HEK293 (cell line): ENCODE measurements at regions not wholly inside any gene's neighbourhood (a gene's known extent, or its start where the extent isn't known, plus 50 kb on each side); places are given as distances from the start of the nearest gene placed in this dataset.

ENCODE experiments used
- CTCF ChIA-PET: fragments of 350-600 bp; formaldehyde crosslinking; extraction: SDS; loops from one replicate; lab custom pipeline; 2021; ENCODE audit warnings: antibody characterized with exemption; lab: Yijun Ruan, JAX
- POLR2A ChIA-PET: fragments of 300-600 bp; formaldehyde crosslinking; extraction: SDS; loops from one replicate; lab custom pipeline; 2020; ENCODE audit warnings: antibody characterized with exemption, inconsistent platforms; lab: Yijun Ruan, JAX
- H3K27ac ChIP-seq: fragments of 200-500 bp; sonication (Bioruptor generic); 2 replicates; pipeline ENCODE4 v1.5.1; 2014; ENCODE audit warnings: low read depth, low read length, control low read depth, inconsistent platforms; ENCODE audit errors: extremely low read depth
- H3K36me3 ChIP-seq, 2 experiments: fragments of 200-500 bp in 1 of 2; sonication (Bioruptor generic) in 1 of 2; 1 replicate in 1 of 2; 2 replicates in 1 of 2; pipeline ENCODE4 v1.5.1; 2014 to 2017; ENCODE audit warnings: inconsistent platforms in 2 of 2, low read length in 2 of 2; ENCODE audit not compliant: control insufficient read depth in 2 of 2, insufficient read depth in 1 of 2
- H3K4me1 ChIP-seq: fragments of 200-500 bp; sonication (Bioruptor generic); 2 replicates; pipeline ENCODE4 v1.5.1; 2014; ENCODE audit warnings: mild to moderate bottlenecking, low read length, inconsistent platforms; ENCODE audit not compliant: control insufficient read depth, insufficient read depth
- H3K4me3 ChIP-seq: 2 replicates; pipeline ENCODE4 v1.5.1; 2011; ENCODE audit warnings: low read depth, mild to moderate bottlenecking, control low read depth, low read length, moderate library complexity
- H3K9me3 ChIP-seq: fragments of 200-500 bp; sonication (Bioruptor generic); 2 replicates; pipeline ENCODE4 v1.5.1; 2014; ENCODE audit warnings: low read depth, low read length, inconsistent platforms; ENCODE audit not compliant: control insufficient read depth, insufficient read depth
- BCL6B ChIP-seq: fragments of 450-650 bp; formaldehyde crosslinking; IDR thresholded peaks from 2 replicates; pipeline ENCODE4 v1.5.1; 2017; ENCODE audit warnings: missing biosample characterization, missing genetic modification characterization
- HIC1 ChIP-seq: fragments of 450-650 bp; formaldehyde crosslinking; IDR thresholded peaks from 2 replicates; pipeline ENCODE4 v1.5.1; 2016; ENCODE audit warnings: missing biosample characterization, missing genetic modification characterization
- KLF16 ChIP-seq: fragments of 450-650 bp; formaldehyde crosslinking; IDR thresholded peaks from 2 replicates; pipeline ENCODE4 v1.5.1; 2017; ENCODE audit warnings: missing biosample characterization, missing genetic modification characterization
- PRDM10 ChIP-seq: fragments of 450-650 bp; formaldehyde crosslinking; IDR thresholded peaks from 2 replicates; pipeline ENCODE4 v1.5.1; 2016; ENCODE audit warnings: missing biosample characterization, missing genetic modification characterization
- ZFP3 ChIP-seq: fragments of 450-650 bp; formaldehyde crosslinking; IDR thresholded peaks from 2 replicates; pipeline ENCODE4 v1.5.1; 2016; ENCODE audit warnings: low read depth, missing biosample characterization, missing genetic modification characterization
- ZNF138 ChIP-seq: fragments of 450-650 bp; formaldehyde crosslinking; IDR thresholded peaks from 2 replicates; pipeline ENCODE4 v1.5.1; 2016; ENCODE audit warnings: missing biosample characterization, missing genetic modification characterization, borderline replicate concordance
- ZNF146 ChIP-seq: fragments of 450-650 bp; formaldehyde crosslinking; IDR thresholded peaks from 2 replicates; pipeline ENCODE4 v1.5.1; 2016; ENCODE audit warnings: missing biosample characterization, missing genetic modification characterization
- ZNF148 ChIP-seq: fragments of 450-650 bp; formaldehyde crosslinking; IDR thresholded peaks from 2 replicates; pipeline ENCODE4 v1.5.0; 2017; ENCODE audit warnings: missing biosample characterization, missing genetic modification characterization, borderline replicate concordance
- ZNF354C ChIP-seq: fragments of 450-650 bp; formaldehyde crosslinking; IDR thresholded peaks from 2 replicates; pipeline ENCODE4 v1.5.1; 2016; ENCODE audit warnings: missing biosample characterization, missing genetic modification characterization, low read depth, borderline replicate concordance
- ZNF398 ChIP-seq: fragments of 450-650 bp; formaldehyde crosslinking; IDR thresholded peaks from 2 replicates; pipeline ENCODE4 v1.5.1; 2017; ENCODE audit warnings: missing biosample characterization, missing genetic modification characterization
- ZNF416 ChIP-seq: fragments of 450-650 bp; formaldehyde crosslinking; IDR thresholded peaks from 2 replicates; pipeline ENCODE4 v1.5.1; 2016; ENCODE audit warnings: missing biosample characterization, missing genetic modification characterization
- ZNF48 ChIP-seq: fragments of 450-650 bp; formaldehyde crosslinking; IDR thresholded peaks from 2 replicates; pipeline ENCODE4 v1.5.1; 2016; ENCODE audit warnings: missing biosample characterization, missing genetic modification characterization
- ZNF530 ChIP-seq: fragments of 450-650 bp; formaldehyde crosslinking; IDR thresholded peaks from 2 replicates; pipeline ENCODE4 v1.5.1; 2016; ENCODE audit warnings: low read depth, missing biosample characterization, missing genetic modification characterization
- TF ChIP-seq, protein P1 (sequence below): fragments of 450-650 bp; formaldehyde crosslinking; IDR thresholded peaks from 2 replicates; pipeline ENCODE4 v1.5.1; 2016; ENCODE audit warnings: missing biosample characterization, missing genetic modification characterization
- TF ChIP-seq, protein P2 (sequence below): fragments of 450-650 bp; formaldehyde crosslinking; IDR thresholded peaks from 2 replicates; pipeline ENCODE4 v1.5.1; 2016; ENCODE audit warnings: missing biosample characterization, missing genetic modification characterization
- TF ChIP-seq, protein P3 (sequence below): fragments of 450-650 bp; formaldehyde crosslinking; IDR thresholded peaks from 2 replicates; pipeline ENCODE4 v1.5.1; 2016; ENCODE audit warnings: missing biosample characterization, missing genetic modification characterization, low read depth

DNA sequence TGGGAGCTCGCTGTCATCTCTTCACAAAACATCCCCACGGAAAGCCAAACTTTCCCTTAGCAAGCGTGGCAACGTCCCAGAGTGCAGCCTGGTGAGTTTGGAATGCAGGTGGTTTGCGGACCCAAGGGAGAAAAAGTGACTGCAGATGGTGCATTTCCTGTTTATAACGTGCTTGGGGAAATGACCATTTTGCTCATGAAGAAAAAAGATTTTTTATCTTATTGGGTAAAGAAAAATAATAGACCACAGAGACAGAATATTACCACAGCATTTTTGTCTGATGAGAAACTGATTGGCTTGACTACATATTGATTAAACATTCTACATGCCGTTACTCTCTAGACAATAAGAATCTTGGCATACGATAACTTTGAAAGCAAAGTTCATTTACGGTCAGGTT is 136.5 kb downstream of the COPS8 start:
- Histone ChIP-seq H3K4me1 (no peaks in the 10 kb centered on the region), H3K4me3 (no peak overlapping the region), H3K36me3 (no peaks in the 10 kb centered on the region), H3K27ac (no peak overlapping the region), H3K9me3 (no peaks in the 10 kb centered on the region)
- POLR2A ChIA-PET, result no interaction called here
- TF ChIP-seq ZNF354C (tag by site-specific recombination) (no peak), ZFP3 (tag by site-specific recombination) (no peak), BCL6B (tag by site-specific recombination) (no peak), ZNF148 (tag by site-specific recombination) (no peak), ZNF146 (tag by site-specific recombination) (no peak)
- TF ChIP-seq, protein P1, sequence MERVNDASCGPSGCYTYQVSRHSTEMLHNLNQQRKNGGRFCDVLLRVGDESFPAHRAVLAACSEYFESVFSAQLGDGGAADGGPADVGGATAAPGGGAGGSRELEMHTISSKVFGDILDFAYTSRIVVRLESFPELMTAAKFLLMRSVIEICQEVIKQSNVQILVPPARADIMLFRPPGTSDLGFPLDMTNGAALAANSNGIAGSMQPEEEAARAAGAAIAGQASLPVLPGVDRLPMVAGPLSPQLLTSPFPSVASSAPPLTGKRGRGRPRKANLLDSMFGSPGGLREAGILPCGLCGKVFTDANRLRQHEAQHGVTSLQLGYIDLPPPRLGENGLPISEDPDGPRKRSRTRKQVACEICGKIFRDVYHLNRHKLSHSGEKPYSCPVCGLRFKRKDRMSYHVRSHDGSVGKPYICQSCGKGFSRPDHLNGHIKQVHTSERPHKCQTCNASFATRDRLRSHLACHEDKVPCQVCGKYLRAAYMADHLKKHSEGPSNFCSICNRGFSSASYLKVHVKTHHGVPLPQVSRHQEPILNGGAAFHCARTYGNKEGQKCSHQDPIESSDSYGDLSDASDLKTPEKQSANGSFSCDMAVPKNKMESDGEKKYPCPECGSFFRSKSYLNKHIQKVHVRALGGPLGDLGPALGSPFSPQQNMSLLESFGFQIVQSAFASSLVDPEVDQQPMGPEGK (tag by site-specific recombination), result no peak
- CTCF ChIA-PET, result no interaction called here

DNA sequence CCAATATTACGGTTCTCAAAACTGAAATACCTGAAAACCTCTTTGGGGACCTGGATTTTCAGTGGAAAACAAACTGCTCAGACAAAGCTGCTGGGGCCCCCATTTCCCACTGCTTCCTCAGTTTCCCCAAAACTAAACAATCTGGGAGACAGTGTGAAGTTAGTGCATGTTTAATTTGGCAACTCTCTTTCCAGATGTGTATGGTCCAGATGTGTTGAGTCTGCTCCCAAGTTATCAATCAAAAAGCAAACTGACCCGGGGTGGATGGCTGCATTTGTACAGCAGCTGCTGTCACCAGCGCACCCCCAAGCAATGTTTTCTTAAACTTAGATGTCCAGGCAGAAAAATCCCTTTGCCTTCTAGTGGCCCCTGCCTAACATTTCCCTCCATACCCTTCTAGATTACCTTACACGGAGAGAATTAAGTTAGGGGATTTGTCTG is 136.9 kb downstream of the COPS8 start:
- no peak overlapping the region for H3K27ac ChIP-seq
- H3K4me3 ChIP-seq, result no peak overlapping the region
- H3K36me3 ChIP-seq, result no peaks in the 10 kb centered on the region
- ChIA-PET CTCF (interaction anchor here (0.6 kb wide), 1 partner anchor 1383 kb away, joined by 3 read pairs; no protein-coding TSS in a partner anchor), POLR2A (no interaction called here)
- H3K9me3 ChIP-seq, result no peaks in the 10 kb centered on the region
- H3K4me1 ChIP-seq, result no peaks in the 10 kb centered on the region
- no peak for TF ChIP-seq ZNF530
- TF ChIP-seq ZNF398 (tag by site-specific recombination), result no peak
- TF ChIP-seq ZNF138 (tag by site-specific recombination), result no peak
- TF ChIP-seq ZNF416 (tag by site-specific recombination), result no peak
- TF ChIP-seq, protein P2, sequence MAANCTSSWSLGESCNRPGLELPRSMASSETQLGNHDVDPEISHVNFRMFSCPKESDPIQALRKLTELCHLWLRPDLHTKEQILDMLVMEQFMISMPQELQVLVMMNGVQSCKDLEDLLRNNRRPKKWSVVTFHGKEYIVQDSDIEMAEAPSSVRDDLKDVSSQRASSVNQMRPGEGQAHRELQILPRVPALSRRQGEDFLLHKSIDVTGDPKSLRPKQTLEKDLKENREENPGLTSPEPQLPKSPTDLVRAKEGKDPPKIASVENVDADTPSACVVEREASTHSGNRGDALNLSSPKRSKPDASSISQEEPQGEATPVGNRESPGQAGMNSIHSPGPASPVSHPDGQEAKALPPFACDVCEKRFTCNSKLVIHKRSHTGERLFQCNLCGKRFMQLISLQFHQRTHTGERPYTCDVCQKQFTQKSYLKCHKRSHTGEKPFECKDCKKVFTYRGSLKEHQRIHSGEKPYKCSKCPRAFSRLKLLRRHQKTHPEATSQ (tag by site-specific recombination), result no peak
- TF ChIP-seq KLF16 (tag by site-specific recombination), result no peak
- no peak for TF ChIP-seq PRDM10 (tag by site-specific recombination)
- TF ChIP-seq ZNF48, result no peak
- TF ChIP-seq, protein P3, sequence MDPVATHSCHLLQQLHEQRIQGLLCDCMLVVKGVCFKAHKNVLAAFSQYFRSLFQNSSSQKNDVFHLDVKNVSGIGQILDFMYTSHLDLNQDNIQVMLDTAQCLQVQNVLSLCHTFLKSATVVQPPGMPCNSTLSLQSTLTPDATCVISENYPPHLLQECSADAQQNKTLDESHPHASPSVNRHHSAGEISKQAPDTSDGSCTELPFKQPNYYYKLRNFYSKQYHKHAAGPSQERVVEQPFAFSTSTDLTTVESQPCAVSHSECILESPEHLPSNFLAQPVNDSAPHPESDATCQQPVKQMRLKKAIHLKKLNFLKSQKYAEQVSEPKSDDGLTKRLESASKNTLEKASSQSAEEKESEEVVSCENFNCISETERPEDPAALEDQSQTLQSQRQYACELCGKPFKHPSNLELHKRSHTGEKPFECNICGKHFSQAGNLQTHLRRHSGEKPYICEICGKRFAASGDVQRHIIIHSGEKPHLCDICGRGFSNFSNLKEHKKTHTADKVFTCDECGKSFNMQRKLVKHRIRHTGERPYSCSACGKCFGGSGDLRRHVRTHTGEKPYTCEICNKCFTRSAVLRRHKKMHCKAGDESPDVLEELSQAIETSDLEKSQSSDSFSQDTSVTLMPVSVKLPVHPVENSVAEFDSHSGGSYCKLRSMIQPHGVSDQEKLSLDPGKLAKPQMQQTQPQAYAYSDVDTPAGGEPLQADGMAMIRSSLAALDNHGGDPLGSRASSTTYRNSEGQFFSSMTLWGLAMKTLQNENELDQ (tag by site-specific recombination), result no peak
- TF ChIP-seq HIC1 (tag by site-specific recombination), result no peak
